ENCODE measurements at regions not wholly inside any gene's neighbourhood (a gene's known extent, or its start where the extent isn't known, plus 50 kb on each side); places are given as distances from the start of the nearest gene placed in this dataset.

DNA sequence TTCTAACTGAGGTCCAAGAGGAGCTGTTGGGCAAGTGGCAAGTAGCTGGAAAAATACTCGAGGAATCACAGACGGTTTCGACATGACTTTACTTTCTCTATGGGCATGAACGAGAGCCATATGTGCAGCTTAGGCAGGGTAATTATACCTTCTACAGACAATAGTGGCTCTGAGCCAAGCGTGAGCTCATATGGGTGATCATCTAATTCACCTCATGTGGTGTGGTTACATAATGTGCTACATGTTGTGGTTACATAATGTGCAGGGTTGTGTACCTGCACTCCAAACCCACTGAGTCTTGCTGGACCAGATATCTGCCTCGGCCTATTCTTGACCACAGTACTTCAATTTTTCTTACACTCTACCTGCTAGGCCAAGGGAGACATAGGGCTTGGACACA is 771.7 kb upstream of the EYS start:
- intact Hi-C loops (cut with micrococcal nuclease): no loop called here

DNA sequence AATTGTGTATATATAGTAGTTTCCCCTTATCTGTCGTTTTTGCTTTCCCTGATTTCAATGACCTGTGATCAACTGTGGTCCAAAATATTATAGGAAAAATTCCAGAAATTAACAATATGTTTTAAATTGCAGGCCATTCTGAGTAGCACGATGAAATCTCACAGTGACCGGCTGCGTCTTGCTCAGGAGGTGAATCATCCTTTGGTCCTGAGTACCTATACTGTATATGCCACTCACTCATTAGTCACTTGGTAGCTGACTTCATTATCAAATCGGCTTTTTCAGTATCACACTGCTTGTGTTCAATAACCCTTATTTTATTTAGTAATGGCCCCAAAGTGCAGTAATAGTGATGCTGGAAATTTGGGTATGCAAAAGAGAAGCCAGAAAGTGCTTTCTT is 728.3 kb upstream of the EYS start:
- TF ChIP-seq, protein P1, sequence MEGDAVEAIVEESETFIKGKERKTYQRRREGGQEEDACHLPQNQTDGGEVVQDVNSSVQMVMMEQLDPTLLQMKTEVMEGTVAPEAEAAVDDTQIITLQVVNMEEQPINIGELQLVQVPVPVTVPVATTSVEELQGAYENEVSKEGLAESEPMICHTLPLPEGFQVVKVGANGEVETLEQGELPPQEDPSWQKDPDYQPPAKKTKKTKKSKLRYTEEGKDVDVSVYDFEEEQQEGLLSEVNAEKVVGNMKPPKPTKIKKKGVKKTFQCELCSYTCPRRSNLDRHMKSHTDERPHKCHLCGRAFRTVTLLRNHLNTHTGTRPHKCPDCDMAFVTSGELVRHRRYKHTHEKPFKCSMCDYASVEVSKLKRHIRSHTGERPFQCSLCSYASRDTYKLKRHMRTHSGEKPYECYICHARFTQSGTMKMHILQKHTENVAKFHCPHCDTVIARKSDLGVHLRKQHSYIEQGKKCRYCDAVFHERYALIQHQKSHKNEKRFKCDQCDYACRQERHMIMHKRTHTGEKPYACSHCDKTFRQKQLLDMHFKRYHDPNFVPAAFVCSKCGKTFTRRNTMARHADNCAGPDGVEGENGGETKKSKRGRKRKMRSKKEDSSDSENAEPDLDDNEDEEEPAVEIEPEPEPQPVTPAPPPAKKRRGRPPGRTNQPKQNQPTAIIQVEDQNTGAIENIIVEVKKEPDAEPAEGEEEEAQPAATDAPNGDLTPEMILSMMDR (IDR thresholded peaks at IDR 0.05; ENCODE audit: borderline replicate concordance): no peak
- Histone ChIP-seq H3K4me1 (no peaks in the 10 kb centered on the region), H3K36me3 (no peaks in the 10 kb centered on the region), H3K4me3 (no peak overlapping the region), H3K9me3 (replicated peaks) (no peaks in the 10 kb centered on the region), H3K27ac (replicated peaks) (no peak overlapping the region), H3K27me3 (ENCODE audit: low read depth) (no peaks in the 10 kb centered on the region)
- DNase-seq: no peak
- intact Hi-C loops (cut with micrococcal nuclease): no loop called here

More for the DNA sequence above, 771.7 kb upstream of the EYS start:
- TF ChIP-seq, protein P1 (IDR thresholded peaks at IDR 0.05; ENCODE audit: borderline replicate concordance): no peak
- Histone ChIP-seq H3K27me3 (ENCODE audit: low read depth) (no peaks in the 10 kb centered on the region), H3K27ac (replicated peaks) (no peak overlapping the region), H3K9me3 (replicated peaks) (no peaks in the 10 kb centered on the region), H3K4me3 (no peak overlapping the region), H3K36me3 (no peaks in the 10 kb centered on the region), H3K4me1 (no peaks in the 10 kb centered on the region)
- DNase-seq: no peak

- Histone ChIP-seq H3K36me3 (no peaks in the 10 kb centered on the region), H3K4me1 (no peaks in the 10 kb centered on the region), H3K4me3 (no peak overlapping the region), H3K27me3 (ENCODE audit: low read depth) (no peaks in the 10 kb centered on the region), H3K27ac (replicated peaks) (no peak overlapping the region), H3K9me3 (replicated peaks) (peaks cover 36% of the 10 kb centered on the region)
- no peak for DNase-seq
- intact Hi-C loops (cut with micrococcal nuclease): no loop called here
- TF ChIP-seq, protein P1 (IDR thresholded peaks at IDR 0.05; ENCODE audit: borderline replicate concordance): no peak
Observed at GRCh38 chr6:66429210-66429609, 722.2 kb upstream of the EYS start.

- Histone ChIP-seq H3K9me3 (replicated peaks) (peaks cover 31% of the 10 kb centered on the region), H3K27me3 (ENCODE audit: low read depth) (no peaks in the 10 kb centered on the region), H3K4me3 (no peak overlapping the region), H3K27ac (replicated peaks) (no peak overlapping the region), H3K4me1 (no peaks in the 10 kb centered on the region), H3K36me3 (no peaks in the 10 kb centered on the region)
- intact Hi-C loops (cut with micrococcal nuclease): no loop called here
- no peak for DNase-seq
- TF ChIP-seq, protein P1 (IDR thresholded peaks at IDR 0.05; ENCODE audit: borderline replicate concordance): no peak
Observed at GRCh38 chr6:66423047-66423446, 716.0 kb upstream of the EYS start.

- Histone ChIP-seq H3K27ac (replicated peaks) (no peak overlapping the region), H3K4me3 (no peak overlapping the region), H3K4me1 (no peaks in the 10 kb centered on the region), H3K36me3 (no peaks in the 10 kb centered on the region), H3K27me3 (ENCODE audit: low read depth) (no peaks in the 10 kb centered on the region), H3K9me3 (replicated peaks) (peaks cover 16% of the 10 kb centered on the region)
- TF ChIP-seq, protein P1 (IDR thresholded peaks at IDR 0.05; ENCODE audit: borderline replicate concordance): no peak
- no peak for DNase-seq
- intact Hi-C loops (cut with micrococcal nuclease): no loop called here
Observed at GRCh38 chr6:66421570-66421969, 714.5 kb upstream of the EYS start.

DNA sequence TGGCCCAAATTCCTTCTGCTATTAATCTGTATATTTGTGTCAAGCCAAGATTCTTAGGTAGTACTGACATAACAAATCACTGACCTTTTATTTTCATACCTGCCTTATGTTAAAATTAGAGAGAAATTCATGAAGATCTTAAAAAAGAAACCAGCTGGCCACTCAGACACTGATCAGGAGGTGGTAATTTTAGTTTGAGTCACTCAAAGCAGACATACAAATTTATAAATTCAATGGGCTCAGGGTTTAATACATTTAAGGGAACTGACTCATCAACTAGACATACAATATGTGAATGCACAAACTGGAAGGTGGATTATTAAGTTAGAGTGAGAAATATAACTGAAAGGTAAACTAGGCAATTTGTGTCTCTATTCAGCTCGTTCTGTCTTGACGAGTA is 711.9 kb upstream of the EYS start:
- TF ChIP-seq, protein P1 (IDR thresholded peaks at IDR 0.05; ENCODE audit: borderline replicate concordance): no peak
- Histone ChIP-seq H3K27me3 (ENCODE audit: low read depth) (no peaks in the 10 kb centered on the region), H3K27ac (replicated peaks) (no peak overlapping the region), H3K4me3 (no peak overlapping the region), H3K9me3 (replicated peaks) (peaks cover under 1% of the 10 kb centered on the region), H3K4me1 (no peaks in the 10 kb centered on the region), H3K36me3 (no peaks in the 10 kb centered on the region)
- DNase-seq: no peak
- intact Hi-C loops (cut with micrococcal nuclease): no loop called here

Measured in left ventricle myocardium inferior (tissue), 1 donor.